RWPE1 (cell line): ENCODE measurements at regions not wholly inside any gene's neighbourhood (a gene's known extent, or its start where the extent isn't known, plus 50 kb on each side); places are given as distances from the start of the nearest gene placed in this dataset.

Experiments used
- CTCF ChIA-PET: fragments of 350-600 bp; sonication (Branson Sonifier 250); formaldehyde crosslinking; extraction: SDS; loops from one replicate; lab custom pipeline; 2021; lab: Yijun Ruan, JAX
- POLR2A ChIA-PET: fragments of 400-600 bp; formaldehyde crosslinking; extraction: SDS; loops from one replicate; lab custom pipeline; 2020; ENCODE audit warnings: antibody characterized with exemption; ENCODE audit not compliant: low non-redundant PET; lab: Yijun Ruan, JAX
- DNase-seq: peaks from one replicate; pipeline ENCODE4 v3.0.0; 2012; ENCODE audit warnings: low spot score
- H3K27ac ChIP-seq: fragments of 450-650 bp; 2 replicates; pipeline ENCODE4 v1.5.1; 2017
- TF ChIP-seq, protein P1 (sequence below): fragments of 450-650 bp; conservative IDR thresholded peaks from 2 replicates; pipeline ENCODE4 v1.5.1; 2017; ENCODE audit warnings: low read depth, mild to moderate bottlenecking

GRCh38 chr12:74641694-74642093 lies 104.1 kb downstream of the ATXN7L3B start:
- TF ChIP-seq, protein P1, sequence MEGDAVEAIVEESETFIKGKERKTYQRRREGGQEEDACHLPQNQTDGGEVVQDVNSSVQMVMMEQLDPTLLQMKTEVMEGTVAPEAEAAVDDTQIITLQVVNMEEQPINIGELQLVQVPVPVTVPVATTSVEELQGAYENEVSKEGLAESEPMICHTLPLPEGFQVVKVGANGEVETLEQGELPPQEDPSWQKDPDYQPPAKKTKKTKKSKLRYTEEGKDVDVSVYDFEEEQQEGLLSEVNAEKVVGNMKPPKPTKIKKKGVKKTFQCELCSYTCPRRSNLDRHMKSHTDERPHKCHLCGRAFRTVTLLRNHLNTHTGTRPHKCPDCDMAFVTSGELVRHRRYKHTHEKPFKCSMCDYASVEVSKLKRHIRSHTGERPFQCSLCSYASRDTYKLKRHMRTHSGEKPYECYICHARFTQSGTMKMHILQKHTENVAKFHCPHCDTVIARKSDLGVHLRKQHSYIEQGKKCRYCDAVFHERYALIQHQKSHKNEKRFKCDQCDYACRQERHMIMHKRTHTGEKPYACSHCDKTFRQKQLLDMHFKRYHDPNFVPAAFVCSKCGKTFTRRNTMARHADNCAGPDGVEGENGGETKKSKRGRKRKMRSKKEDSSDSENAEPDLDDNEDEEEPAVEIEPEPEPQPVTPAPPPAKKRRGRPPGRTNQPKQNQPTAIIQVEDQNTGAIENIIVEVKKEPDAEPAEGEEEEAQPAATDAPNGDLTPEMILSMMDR = no peak
- ChIA-PET POLR2A (no interaction called here), CTCF (no interaction called here)
- no peak for DNase-seq
- no peak overlapping the region for H3K27ac ChIP-seq

DNA sequence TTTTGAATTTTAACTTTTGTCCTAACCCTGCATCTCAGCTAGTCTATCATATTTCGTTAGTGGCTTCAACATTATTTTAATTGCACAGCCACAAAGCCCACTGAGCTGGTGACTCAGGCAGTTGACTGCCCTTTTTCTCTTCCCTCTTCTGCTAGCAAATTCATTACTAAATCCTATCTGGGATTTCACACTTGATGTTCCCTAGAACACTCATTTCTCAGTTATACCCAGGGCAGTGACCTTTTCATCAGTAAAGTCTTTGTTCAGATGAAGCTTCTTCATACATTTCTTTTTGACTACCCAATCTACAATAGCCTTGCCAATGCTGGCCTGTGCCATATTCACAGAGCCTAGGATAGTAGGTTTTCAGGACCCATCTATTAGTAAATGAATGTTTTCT lies 107.0 kb downstream of the ATXN7L3B start:
- CTCF ChIA-PET = no interaction called here
- POLR2A ChIA-PET = no interaction called here
- TF ChIP-seq, protein P1 = no peak
- H3K27ac ChIP-seq = no peak overlapping the region
- no peak for DNase-seq

DNA sequence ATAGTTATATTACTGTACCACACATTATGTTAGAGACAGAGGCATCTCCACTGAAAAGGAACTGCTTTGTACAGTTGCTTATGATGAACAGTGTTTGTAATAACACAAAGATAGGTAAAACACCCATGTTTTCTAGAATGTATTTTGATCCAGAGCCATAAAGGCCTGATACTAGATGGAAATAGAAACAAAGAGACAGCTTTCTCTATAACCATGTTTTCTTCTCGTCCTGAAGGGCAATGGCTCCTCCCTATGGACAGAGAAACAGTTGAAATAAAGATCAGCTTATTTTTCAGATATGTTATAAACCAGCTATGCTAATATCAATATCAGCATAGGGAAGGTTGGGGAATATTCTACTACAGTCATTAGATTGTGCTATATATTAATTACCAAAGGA lies 109.2 kb downstream of the ATXN7L3B start:
- H3K27ac ChIP-seq = no peak overlapping the region
- no peak for DNase-seq
- ChIA-PET CTCF (interaction anchor here (0.6 to 1.1 kb wide), 5 partner anchors 55 to 802 kb away, joined by 3 read pairs; no protein-coding TSS in a partner anchor), POLR2A (no interaction called here)
- TF ChIP-seq, protein P1 = 0 out of 2 replicates have a peak, but pooled peaks have one; percentile 21

DNA sequence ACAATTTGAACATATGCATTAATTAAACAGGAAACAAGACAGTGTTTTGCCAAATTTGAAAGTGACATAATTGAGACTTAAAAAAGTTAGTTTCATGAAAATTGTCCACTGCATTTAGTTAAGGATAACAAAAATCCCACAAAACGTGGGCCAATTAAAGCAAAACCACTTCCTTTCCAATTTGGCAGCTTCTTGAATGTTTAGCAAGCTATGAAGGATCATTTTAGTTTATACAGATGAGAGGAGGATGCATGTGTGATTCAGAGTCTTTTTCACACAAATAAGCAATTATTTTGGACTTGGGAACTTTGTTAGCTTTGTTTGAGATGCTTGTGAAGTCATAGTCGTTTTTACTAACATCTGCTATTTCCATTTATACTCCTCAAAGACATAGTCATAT lies 109.6 kb downstream of the ATXN7L3B start:
- POLR2A ChIA-PET = no interaction called here
- DNase-seq = no peak
- H3K27ac ChIP-seq = no peak overlapping the region
- CTCF ChIA-PET = interaction anchor here (0.6 to 1.1 kb wide), 3 partner anchors 55 to 203 kb away, joined by 3 read pairs; no protein-coding TSS in a partner anchor
- TF ChIP-seq, protein P1 = no peak

GRCh38 chr12:74656251-74656650 lies 118.6 kb downstream of the ATXN7L3B start:
- ChIA-PET CTCF (no interaction called here), POLR2A (no interaction called here)
- H3K27ac ChIP-seq = no peak overlapping the region
- no peak for DNase-seq
- TF ChIP-seq, protein P1 = no peak

DNA sequence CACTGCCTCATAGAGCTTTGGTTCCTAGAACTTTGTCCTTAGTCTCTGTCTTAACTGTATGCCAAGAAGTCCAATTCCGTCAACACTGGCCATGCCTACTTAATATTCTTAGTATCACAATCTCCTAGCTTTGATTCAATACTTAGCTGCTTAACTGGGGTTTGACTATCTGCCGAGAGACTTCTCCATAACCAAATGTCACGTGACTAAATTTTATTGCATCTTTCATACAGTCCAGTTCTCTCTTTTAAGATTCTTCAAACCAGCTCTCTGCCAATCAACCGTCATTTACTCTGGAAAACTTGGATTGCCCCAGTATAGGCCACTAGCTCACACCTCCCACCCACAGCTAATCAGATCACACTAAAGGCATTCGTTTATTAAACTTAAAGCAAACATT lies 122.8 kb downstream of the ATXN7L3B start:
- no peak overlapping the region for H3K27ac ChIP-seq
- POLR2A ChIA-PET = no interaction called here
- TF ChIP-seq, protein P1 = no peak
- DNase-seq = no peak
- CTCF ChIA-PET = no interaction called here
